AG04449 (cell line): ENCODE measurements at regions not wholly inside any gene's neighbourhood (a gene's known extent, or its start where the extent isn't known, plus 50 kb on each side); places are given as distances from the start of the nearest gene placed in this dataset.
"Not testable (repeated sequence)": the region's sequence is repeated elsewhere in the genome, so short reads cannot be mapped to it uniquely, and the experiment has no call there.

Source experiments
- CTCF ChIA-PET: fragments of 350-600 bp; formaldehyde crosslinking; extraction: SDS; loops from one replicate; lab custom pipeline; 2021; ENCODE audit warnings: antibody characterized with exemption; lab: Yijun Ruan, JAX
- POLR2A ChIA-PET: fragments of 400-600, 350-600 bp; formaldehyde crosslinking; extraction: SDS; loops from one replicate; lab custom pipeline; 2020; ENCODE audit warnings: antibody characterized with exemption, inconsistent platforms; lab: Yijun Ruan, JAX
- DNase-seq: peaks from one replicate; pipeline ENCODE4 v3.0.0-alpha.2; 2010; ENCODE audit warnings: low read depth, low spot score
- H3K4me3 ChIP-seq: 2 replicates; pipeline ENCODE4 v1.5.1; 2011; ENCODE audit warnings: low read depth, mild to moderate bottlenecking, control low read depth, low read length
- TF ChIP-seq, protein P1 (sequence below): IDR thresholded peaks from one replicate; pipeline ENCODE4 v1.5.1; 2011; ENCODE audit warnings: mild to moderate bottlenecking, moderate library complexity, low read length, control low read depth, inconsistent platforms; ENCODE audit not compliant: insufficient read depth; ENCODE audit errors: missing control alignments

DNA sequence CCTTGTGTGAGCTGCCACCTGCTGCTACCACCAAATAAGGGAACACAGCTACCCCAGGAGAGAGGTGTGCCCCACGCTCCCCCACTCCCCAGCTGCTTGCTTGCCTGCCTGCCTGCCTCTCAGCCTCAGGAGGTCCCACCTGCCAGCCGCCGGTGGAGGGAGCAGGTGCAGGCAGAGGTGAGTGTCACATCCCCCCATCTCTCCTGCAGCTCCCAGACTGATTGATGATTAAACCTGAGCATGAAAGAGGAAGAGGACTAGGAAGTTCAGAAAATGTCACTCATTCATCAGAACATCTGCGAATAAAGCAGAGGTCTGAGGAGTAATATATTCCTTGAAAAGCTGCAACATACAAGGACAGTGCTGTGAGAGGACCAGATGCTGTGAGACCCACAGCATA is 58.6 kb upstream of the HIVEP3 start:
- CTCF ChIA-PET, result interaction anchor here (0.7 kb wide), 1 partner anchor 43 kb away, joined by 3 read pairs; no protein-coding TSS in a partner anchor
- TF ChIP-seq, protein P1, sequence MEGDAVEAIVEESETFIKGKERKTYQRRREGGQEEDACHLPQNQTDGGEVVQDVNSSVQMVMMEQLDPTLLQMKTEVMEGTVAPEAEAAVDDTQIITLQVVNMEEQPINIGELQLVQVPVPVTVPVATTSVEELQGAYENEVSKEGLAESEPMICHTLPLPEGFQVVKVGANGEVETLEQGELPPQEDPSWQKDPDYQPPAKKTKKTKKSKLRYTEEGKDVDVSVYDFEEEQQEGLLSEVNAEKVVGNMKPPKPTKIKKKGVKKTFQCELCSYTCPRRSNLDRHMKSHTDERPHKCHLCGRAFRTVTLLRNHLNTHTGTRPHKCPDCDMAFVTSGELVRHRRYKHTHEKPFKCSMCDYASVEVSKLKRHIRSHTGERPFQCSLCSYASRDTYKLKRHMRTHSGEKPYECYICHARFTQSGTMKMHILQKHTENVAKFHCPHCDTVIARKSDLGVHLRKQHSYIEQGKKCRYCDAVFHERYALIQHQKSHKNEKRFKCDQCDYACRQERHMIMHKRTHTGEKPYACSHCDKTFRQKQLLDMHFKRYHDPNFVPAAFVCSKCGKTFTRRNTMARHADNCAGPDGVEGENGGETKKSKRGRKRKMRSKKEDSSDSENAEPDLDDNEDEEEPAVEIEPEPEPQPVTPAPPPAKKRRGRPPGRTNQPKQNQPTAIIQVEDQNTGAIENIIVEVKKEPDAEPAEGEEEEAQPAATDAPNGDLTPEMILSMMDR, result no peak
- H3K4me3 ChIP-seq, result no peak overlapping the region
- no peak for DNase-seq
- POLR2A ChIA-PET, result no interaction called here

DNA sequence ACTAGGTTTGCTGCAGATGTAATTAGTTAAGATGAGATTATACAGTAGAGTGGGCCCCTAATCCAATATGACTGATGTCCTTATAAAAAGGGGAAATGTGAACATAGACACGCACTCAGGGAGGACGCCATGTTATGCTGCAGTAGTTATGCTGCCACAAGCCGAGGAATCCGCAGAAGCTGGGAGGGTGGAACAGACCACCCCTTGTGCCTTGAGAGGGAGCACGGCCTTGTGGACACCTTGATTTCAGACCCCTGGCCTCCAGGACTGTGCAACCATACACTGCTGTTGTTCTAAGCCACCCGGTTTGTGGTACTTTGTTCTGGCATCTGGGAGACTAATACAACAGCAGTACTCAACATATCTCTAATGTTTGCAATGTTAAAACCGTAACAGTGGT is 57.9 kb upstream of the HIVEP3 start:
- H3K4me3 ChIP-seq, result no peak overlapping the region
- TF ChIP-seq, protein P1, result no peak
- ChIA-PET POLR2A (no interaction called here), CTCF (interaction anchor here (0.7 kb wide), 1 partner anchor 42 kb away, joined by 3 read pairs; no protein-coding TSS in a partner anchor)
- no peak for DNase-seq

DNA sequence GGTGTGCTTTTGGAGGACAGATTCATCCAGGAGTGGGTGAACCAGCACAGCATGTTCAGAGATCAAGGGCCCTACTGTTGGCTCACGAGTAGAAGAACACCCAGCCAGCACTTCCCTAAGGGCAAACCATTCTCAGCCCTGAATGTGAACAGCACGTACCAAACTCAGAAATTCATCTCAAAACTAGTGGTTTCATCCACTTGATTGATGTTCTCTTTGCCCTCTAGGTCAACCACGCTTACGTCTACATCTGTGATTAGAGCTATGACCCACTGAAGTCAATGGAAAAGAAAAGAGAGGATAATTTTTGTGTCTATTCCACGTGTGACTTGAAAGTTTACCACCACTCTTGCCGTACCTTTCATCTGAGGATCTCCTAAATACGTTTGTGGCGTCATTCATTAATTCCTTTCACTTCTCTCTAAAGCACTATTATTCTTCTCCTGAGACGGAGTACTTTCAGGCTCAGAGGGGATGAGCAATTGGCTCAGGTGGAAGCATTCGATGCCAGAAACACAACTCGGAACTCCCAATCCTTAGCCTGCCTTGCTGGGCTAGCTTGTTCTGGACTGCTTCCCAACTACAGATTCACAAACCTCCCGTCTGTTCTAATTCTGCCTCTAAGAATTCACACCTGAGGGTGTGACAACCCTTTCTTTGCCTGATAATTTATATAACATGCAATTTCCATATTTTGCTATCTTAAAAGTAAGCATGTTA is 57.3 kb upstream of the HIVEP3 start:
- no peak overlapping the region for H3K4me3 ChIP-seq
- ChIA-PET POLR2A (no interaction called here), CTCF (no interaction called here)
- no peak for DNase-seq
- TF ChIP-seq, protein P1, result no peak

DNA sequence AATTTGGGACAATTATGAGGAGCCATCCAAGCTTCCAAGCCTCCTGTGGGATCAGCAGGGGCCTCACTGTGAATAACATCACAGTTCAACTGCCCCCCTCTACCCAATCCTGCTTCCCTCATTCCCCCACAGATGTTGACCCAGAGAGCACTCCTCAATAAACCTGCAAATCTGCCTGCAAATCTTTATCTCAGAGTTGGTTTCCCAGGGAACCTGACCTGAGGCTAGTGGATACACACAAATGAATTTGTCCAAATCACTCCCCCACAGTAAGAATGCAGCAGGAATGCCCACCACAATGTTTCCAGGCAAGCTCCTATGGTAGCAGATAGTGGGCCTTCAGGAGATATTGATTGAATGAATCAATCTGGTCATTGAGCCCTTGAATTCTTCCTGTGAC is 56.4 kb upstream of the HIVEP3 start:
- H3K4me3 ChIP-seq, result no peak overlapping the region
- no peak for DNase-seq
- CTCF ChIA-PET, result interaction anchor here (1.0 kb wide), 1 partner anchor 11 kb away, joined by 3 read pairs; no protein-coding TSS in a partner anchor
- TF ChIP-seq, protein P1, result no peak
- POLR2A ChIA-PET, result no interaction called here

DNA sequence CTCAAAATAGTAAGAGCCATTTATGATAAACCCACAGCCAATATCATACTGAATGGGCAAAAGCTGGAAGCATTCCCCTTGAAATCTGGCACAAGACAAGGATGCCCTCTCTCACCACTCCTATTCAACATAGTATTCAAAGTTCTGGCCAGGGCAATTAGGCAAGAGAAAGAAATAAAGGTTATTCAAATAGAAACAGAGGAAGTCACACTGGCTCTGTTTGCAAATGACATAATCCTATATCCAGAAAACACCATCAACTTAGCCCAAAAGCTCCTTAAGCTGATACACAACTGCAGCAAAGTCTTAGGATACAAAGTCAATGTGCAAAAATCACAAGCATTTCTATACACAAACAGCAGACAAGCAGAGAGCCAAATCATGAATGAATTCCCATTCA is 49.8 kb upstream of the HIVEP3 start:
- CTCF ChIA-PET, result interaction anchor here (0.9 kb wide), 1 partner anchor 90 kb away, joined by 4 read pairs; no protein-coding TSS in a partner anchor
- POLR2A ChIA-PET, DNase-seq, H3K4me3 ChIP-seq: not testable (repeated sequence)
